Upper lobe of left lung (tissue), 6 donors: ENCODE measurements at regions not wholly inside any gene's neighbourhood (a gene's known extent, or its start where the extent isn't known, plus 50 kb on each side); places are given as distances from the start of the nearest gene placed in this dataset.

ENCODE experiments used
- ATAC-seq, 2 donors: fragments of 200-7000 bp; cut with Tn5 transposase; one replicate each; pipeline ENCODE4 v1.9.1; 2022; ENCODE audit warnings: mild to moderate bottlenecking in 2 of 2, moderate library complexity in 2 of 2; ENCODE audit not compliant: low FRiP score in 2 of 2
- DNase-seq, 2 donors: peaks; one replicate each; pipeline ENCODE4 v3.0.0-alpha.2; 2019 to 2020
- H3K27ac ChIP-seq, 4 donors: fragments of 200-600 bp; sonication (generic); one replicate each; pipeline ENCODE4 v1.5.1; 2016 to 2019
- H3K27me3 ChIP-seq, 4 donors: fragments of 200-600 bp; sonication (generic); one replicate each; pipeline ENCODE4 v1.5.1; 2017 to 2019
- H3K36me3 ChIP-seq, 4 donors: fragments of 200-600 bp; sonication (generic); one replicate each; pipeline ENCODE4 v1.5.1; 2016 to 2019
- H3K4me1 ChIP-seq, 4 donors: fragments of 200-600 bp; sonication (generic); one replicate each; pipeline ENCODE4 v1.5.1; 2018 to 2019
- H3K4me3 ChIP-seq, 4 donors: fragments of 200-600 bp; sonication (generic); one replicate each; pipeline ENCODE4 v1.5.1; 2017 to 2019; ENCODE audit warnings: mild to moderate bottlenecking in 2 of 4, moderate library complexity in 1 of 4
- H3K9me3 ChIP-seq, 4 donors: fragments of 200-600 bp; sonication (generic); one replicate each; pipeline ENCODE4 v1.5.1; 2018 to 2019
- CTCF ChIP-seq, 6 experiments: fragments of 450-650 bp in 4 of 6; fragments of 200-600 bp in 2 of 6; sonication (generic) in 2 of 6; IDR thresholded peaks; one replicate each; pipeline ENCODE4 v1.5.1; 2016 to 2019; ENCODE audit warnings: antibody characterized with exemption in 6 of 6
- EP300 ChIP-seq, 4 donors: sonication (generic); formaldehyde crosslinking; IDR thresholded peaks; one replicate each; pipeline ENCODE4 v1.5.1; 2017; ENCODE audit warnings: antibody characterized with exemption in 4 of 4, control low read depth in 2 of 4
- POLR2A ChIP-seq, 4 donors: fragments of 450-650 bp; IDR thresholded peaks; one replicate each; pipeline ENCODE4 v1.5.1; 2016 to 2017; ENCODE audit warnings: antibody characterized with exemption in 4 of 4, mild to moderate bottlenecking in 2 of 4
- POLR2AphosphoS5 ChIP-seq, 2 donors: sonication (generic); formaldehyde crosslinking; IDR thresholded peaks; one replicate each; pipeline ENCODE4 v1.5.1; 2017; ENCODE audit warnings: antibody characterized with exemption in 2 of 2
- WGBS, 2 donors: methylation state at CpG; one replicate each; pipeline ENCODE4 v1.1.5; 2017 to 2018; 5-methylcytosine and 5-hydroxymethylcytosine counted together
- donor health status: DM: no; HTN: no; CAD: no; lungs with moderate emphysema.
- donor health status: DM: no; HTN: yes; CAD: no; lungs with severe emphysema.

GRCh38 chr13:75197803-75198202, 284.2 kb downstream of the TBC1D4 start:
- WGBS, 2 donors: 40 to 57% methylated on average over 4 of the region's 4 CpGs
- H3K4me3 ChIP-seq: no peak overlapping the region
- DNase-seq: no peak

GRCh38 chr13:75196147-75196837, 285.7 kb downstream of the TBC1D4 start:
- ATAC-seq: no peak
- no peaks in the 10 kb centered on the region for H3K4me1 ChIP-seq
- TF ChIP-seq CTCF (IDR thresholded peaks at IDR 0.05) (no peak), POLR2AphosphoS5 (IDR thresholded peaks at IDR 0.05) (no peak)
- H3K4me3 ChIP-seq: no peak overlapping the region
- DNase-seq: no peak
- H3K9me3 ChIP-seq: no peaks in the 10 kb centered on the region
- H3K36me3 ChIP-seq: no peaks in the 10 kb centered on the region
- H3K27ac ChIP-seq: no peak overlapping the region
- 65 to 70% methylated on average over 4 of the region's 4 CpGs for WGBS, 2 donors
- H3K27me3 ChIP-seq: no peaks in the 10 kb centered on the region

More at GRCh38 chr13:75197803-75198202, 284.2 kb downstream of the TBC1D4 start:
- Histone ChIP-seq H3K9me3 (no peaks in the 10 kb centered on the region), H3K27me3 (no peaks in the 10 kb centered on the region), H3K4me1 (no peaks in the 10 kb centered on the region), H3K27ac (no peak overlapping the region), H3K36me3 (no peaks in the 10 kb centered on the region)
- ATAC-seq: no peak
- TF ChIP-seq CTCF (IDR thresholded peaks at IDR 0.05) (no peak), POLR2A (IDR thresholded peaks at IDR 0.05) (no peak), EP300 (IDR thresholded peaks at IDR 0.05) (no peak), POLR2AphosphoS5 (IDR thresholded peaks at IDR 0.05) (no peak)

GRCh38 chr13:75195495-75196146, 286.3 kb downstream of the TBC1D4 start:
- Histone ChIP-seq H3K4me1 (no peaks in the 10 kb centered on the region), H3K27me3 (no peaks in the 10 kb centered on the region), H3K27ac (no peak overlapping the region), H3K36me3 (no peaks in the 10 kb centered on the region), H3K9me3 (no peaks in the 10 kb centered on the region), H3K4me3 (no peak overlapping the region)
- ATAC-seq (no peak), DNase-seq (no peak)
- no peak for TF ChIP-seq POLR2A (IDR thresholded peaks at IDR 0.05)
- 80 to 81% methylated on average over 7 of the region's 7 CpGs for WGBS, 2 donors

- no peak overlapping the region for H3K4me3 ChIP-seq
- 86 to 88% methylated on average over 5 of the region's 5 CpGs for WGBS, 2 donors
- no peak for DNase-seq
- no peaks in the 10 kb centered on the region for H3K9me3 ChIP-seq
- no peak for ATAC-seq
- no peaks in the 10 kb centered on the region for H3K36me3 ChIP-seq
- no peak for TF ChIP-seq POLR2A (IDR thresholded peaks at IDR 0.05)
- no peak for TF ChIP-seq CTCF (IDR thresholded peaks at IDR 0.05)
- no peak for TF ChIP-seq POLR2AphosphoS5 (IDR thresholded peaks at IDR 0.05)
- TF ChIP-seq EP300 (IDR thresholded peaks at IDR 0.05): no peak
- no peaks in the 10 kb centered on the region for H3K4me1 ChIP-seq
- no peak overlapping the region for H3K27ac ChIP-seq
- H3K27me3 ChIP-seq: no peaks in the 10 kb centered on the region
Measured at GRCh38 chr13:75194717-75195462, 287.1 kb downstream of the TBC1D4 start.

GRCh38 chr13:75186379-75186778, 295.6 kb downstream of the TBC1D4 start:
- DNase-seq (no peak), ATAC-seq (no peak)
- Histone ChIP-seq H3K27ac (no peak overlapping the region), H3K36me3 (no peaks in the 10 kb centered on the region), H3K27me3 (no peaks in the 10 kb centered on the region), H3K4me3 (no peak overlapping the region), H3K9me3 (peaks cover 0 to 3% (median 0%) of the 10 kb centered on the region in 4 donors), H3K4me1 (peaks cover 0 to 6% (median 4%) of the 10 kb centered on the region in 4 donors)
- 21 to 37% methylated on average over 2 of the region's 2 CpGs for WGBS, 2 donors
- no peak for TF ChIP-seq EP300 (IDR thresholded peaks at IDR 0.05)
- TF ChIP-seq CTCF (IDR thresholded peaks at IDR 0.05): no peak
- TF ChIP-seq POLR2A (IDR thresholded peaks at IDR 0.05): no peak
- no peak for TF ChIP-seq POLR2AphosphoS5 (IDR thresholded peaks at IDR 0.05)
